ENCODE measurements at regions not wholly inside any gene's neighbourhood (a gene's known extent, or its start where the extent isn't known, plus 50 kb on each side); places are given as distances from the start of the nearest gene placed in this dataset.

DNA sequence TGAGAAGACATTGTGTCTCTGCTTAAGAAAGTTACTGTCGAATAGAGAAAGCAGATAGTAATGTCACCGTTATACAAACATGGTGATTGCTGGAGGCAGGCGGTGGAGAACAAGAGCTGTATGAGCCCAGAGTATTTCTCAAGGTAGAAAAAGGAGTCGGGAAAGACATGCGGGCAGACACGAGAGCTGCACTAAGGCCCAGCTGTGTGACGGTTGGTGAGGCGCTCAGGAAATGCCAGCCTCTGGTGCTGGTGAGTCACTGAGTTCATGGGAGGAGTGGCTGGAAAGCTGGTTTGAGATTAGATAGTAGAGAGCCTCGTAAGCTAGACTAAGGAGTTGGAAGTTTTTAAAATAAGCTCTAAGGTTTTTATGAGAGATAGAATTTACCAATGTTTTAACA lies 390.9 kb upstream of the TRIB2 start:
- Histone ChIP-seq H3K27me3 (ENCODE audit: insufficient read depth, low read length) (no peaks in the 10 kb centered on the region), H3K9ac (ENCODE audit: low read depth, low read length) (no peak overlapping the region), H3K4me3 (ENCODE audit: low read length) (no peak overlapping the region), H3K4me1 (ENCODE audit: insufficient read depth, low read length) (no peaks in the 10 kb centered on the region), H3K36me3 (ENCODE audit: insufficient read depth, low read depth, low read length) (no peaks in the 10 kb centered on the region), H3K27ac (ENCODE audit: low read length) (no peak overlapping the region), H3K9me3 (ENCODE audit: insufficient read depth, low read depth, low read length) (no peaks in the 10 kb centered on the region)

DNA sequence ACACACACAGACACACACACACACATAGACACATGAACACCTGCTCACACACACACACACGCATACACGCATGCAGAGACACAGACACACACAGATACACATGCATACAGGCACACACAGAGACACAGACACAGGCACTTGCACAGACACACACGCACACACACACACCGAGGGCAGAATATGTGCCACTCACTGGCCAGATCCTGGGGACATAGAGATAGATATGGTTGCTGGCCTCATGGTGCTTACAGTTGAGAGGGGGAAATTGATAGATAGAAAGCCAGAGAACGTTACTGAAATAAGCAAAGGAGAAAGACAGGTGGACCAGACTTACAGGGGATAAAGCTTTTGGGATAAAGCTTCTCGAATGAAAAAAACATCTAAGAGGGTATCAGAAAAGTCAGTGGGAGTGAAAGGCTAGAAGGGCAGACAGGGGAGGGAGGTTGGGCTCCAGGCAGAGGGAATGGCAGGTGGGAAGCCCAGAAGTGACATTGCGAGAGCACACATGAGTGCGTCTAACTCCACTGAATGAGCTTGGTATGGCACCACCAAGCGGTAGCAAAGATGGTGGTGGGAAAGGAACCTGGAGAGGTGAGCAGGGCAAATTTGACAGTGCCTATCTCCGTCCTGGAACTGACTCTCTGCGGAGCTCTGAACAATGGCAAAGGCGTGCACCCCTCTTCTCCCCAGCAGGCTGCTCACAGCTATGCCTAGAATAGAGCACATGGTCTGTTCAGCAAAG lies 390.1 kb upstream of the TRIB2 start:
- no peaks in the 10 kb centered on the region for H3K9me3 ChIP-seq (ENCODE audit: insufficient read depth, low read depth, low read length)
- no peak overlapping the region for H3K27ac ChIP-seq (ENCODE audit: low read length)
- no peak overlapping the region for H3K4me3 ChIP-seq (ENCODE audit: low read length)
- H3K36me3 ChIP-seq (ENCODE audit: insufficient read depth, low read depth, low read length), result no peaks in the 10 kb centered on the region
- H3K4me1 ChIP-seq (ENCODE audit: insufficient read depth, low read length), result no peaks in the 10 kb centered on the region
- H3K27me3 ChIP-seq (ENCODE audit: insufficient read depth, low read length), result no peaks in the 10 kb centered on the region
- no peak overlapping the region for H3K9ac ChIP-seq (ENCODE audit: low read depth, low read length)

DNA sequence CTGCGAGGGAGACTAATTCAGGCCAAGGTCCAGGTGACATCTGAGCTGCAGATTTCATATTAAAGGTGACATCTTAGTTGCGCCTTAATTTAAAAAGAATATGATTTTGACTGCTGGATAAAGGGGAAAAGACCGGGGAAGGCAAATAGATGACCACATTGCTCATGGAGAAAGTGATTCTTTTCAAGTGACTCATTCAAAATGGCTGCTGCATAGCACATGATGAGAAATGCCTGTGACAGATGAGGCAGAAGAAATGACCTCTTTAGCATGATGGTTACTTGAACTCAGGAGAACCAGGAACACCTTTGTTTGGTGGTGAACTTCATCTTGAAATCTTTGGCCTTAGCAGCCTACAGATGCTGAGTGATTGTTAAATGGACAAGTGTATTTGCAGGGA lies 385.8 kb upstream of the TRIB2 start:
- no peaks in the 10 kb centered on the region for H3K27me3 ChIP-seq (ENCODE audit: insufficient read depth, low read length)
- no peaks in the 10 kb centered on the region for H3K9me3 ChIP-seq (ENCODE audit: insufficient read depth, low read depth, low read length)
- no peak overlapping the region for H3K4me3 ChIP-seq (ENCODE audit: low read length)
- H3K9ac ChIP-seq (ENCODE audit: low read depth, low read length), result no peak overlapping the region
- H3K4me1 ChIP-seq (ENCODE audit: insufficient read depth, low read length), result no peaks in the 10 kb centered on the region
- no peak overlapping the region for H3K27ac ChIP-seq (ENCODE audit: low read length)
- no peaks in the 10 kb centered on the region for H3K36me3 ChIP-seq (ENCODE audit: insufficient read depth, low read depth, low read length)

DNA sequence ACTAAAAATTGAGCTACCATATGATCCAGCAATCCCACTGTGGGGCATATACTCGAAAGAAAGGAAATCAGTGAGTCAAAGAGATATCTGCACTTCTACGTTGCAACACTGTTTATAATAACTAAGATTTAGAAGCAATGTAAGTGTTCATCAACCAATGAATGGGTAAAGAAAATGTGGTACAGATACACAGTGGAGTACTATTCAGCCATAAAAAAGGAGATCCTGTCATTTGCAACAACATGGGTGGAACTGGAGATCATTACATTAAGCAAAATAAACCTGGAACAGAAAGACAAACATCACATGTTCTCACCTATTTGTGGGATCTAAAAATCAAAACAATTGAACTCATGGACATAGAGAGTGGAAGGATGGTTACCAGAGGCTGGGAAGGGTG lies 385.0 kb upstream of the TRIB2 start:
- Histone ChIP-seq H3K4me3 (ENCODE audit: low read length) (no peak overlapping the region), H3K27me3 (ENCODE audit: insufficient read depth, low read length) (no peaks in the 10 kb centered on the region), H3K27ac (ENCODE audit: low read length) (no peak overlapping the region), H3K9me3 (ENCODE audit: insufficient read depth, low read depth, low read length) (no peaks in the 10 kb centered on the region), H3K36me3 (ENCODE audit: insufficient read depth, low read depth, low read length) (no peaks in the 10 kb centered on the region), H3K9ac (ENCODE audit: low read depth, low read length) (no peak overlapping the region), H3K4me1 (ENCODE audit: insufficient read depth, low read length) (no peaks in the 10 kb centered on the region)

DNA sequence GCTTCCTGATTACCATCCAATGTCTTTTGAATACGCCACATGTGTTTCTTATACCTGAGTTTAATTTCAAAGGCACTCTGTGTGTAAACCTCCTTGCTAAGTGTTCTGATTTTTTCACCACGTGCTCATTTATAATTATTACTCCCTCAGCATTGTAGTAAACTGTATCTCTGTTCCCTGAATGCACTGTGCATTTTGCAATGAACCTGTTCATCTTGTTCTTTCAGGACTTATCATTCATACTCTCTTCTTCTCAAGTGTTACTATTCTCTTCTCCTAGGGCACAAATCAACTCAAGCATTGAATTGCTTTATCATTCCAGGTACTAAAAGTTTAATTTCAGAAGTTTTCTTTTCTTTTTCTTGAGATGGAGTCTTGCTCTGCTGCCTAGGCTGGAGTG lies 383.4 kb upstream of the TRIB2 start:
- no peaks in the 10 kb centered on the region for H3K27me3 ChIP-seq (ENCODE audit: insufficient read depth, low read length)
- no peaks in the 10 kb centered on the region for H3K36me3 ChIP-seq (ENCODE audit: insufficient read depth, low read depth, low read length)
- H3K4me3 ChIP-seq (ENCODE audit: low read length), result no peak overlapping the region
- H3K4me1 ChIP-seq (ENCODE audit: insufficient read depth, low read length), result no peaks in the 10 kb centered on the region
- no peaks in the 10 kb centered on the region for H3K9me3 ChIP-seq (ENCODE audit: insufficient read depth, low read depth, low read length)
- no peak overlapping the region for H3K27ac ChIP-seq (ENCODE audit: low read length)
- H3K9ac ChIP-seq (ENCODE audit: low read depth, low read length), result no peak overlapping the region

DNA sequence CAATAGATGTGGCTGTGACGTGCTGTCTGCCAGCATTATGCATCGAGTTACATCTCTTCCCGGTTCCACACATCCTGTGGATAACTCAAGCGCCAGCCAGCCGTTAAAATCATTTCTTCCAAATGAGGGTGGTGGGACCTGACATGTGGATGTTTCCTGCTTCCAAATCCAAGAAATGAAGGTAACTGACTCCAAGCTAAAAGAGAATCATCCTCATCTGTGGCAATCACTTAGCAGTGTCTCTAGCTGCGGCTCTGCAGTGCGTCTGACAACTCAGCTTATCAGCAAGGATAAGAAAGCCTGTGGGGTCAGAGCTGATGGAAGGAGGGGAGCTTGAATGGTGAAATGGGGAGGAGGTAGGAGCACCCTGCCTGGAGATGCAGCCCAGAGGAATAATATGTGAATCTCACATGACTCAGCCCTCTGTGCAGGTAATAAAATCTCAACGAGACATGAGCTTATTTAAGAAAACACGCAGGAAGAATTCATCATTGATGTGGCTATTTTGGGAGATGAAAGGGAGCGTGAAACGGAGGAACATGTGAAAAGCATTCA lies 382.2 kb upstream of the TRIB2 start:
- H3K27me3 ChIP-seq (ENCODE audit: insufficient read depth, low read length), result no peaks in the 10 kb centered on the region
- H3K27ac ChIP-seq (ENCODE audit: low read length), result no peak overlapping the region
- no peak overlapping the region for H3K4me3 ChIP-seq (ENCODE audit: low read length)
- H3K9ac ChIP-seq (ENCODE audit: low read depth, low read length), result no peak overlapping the region
- no peaks in the 10 kb centered on the region for H3K4me1 ChIP-seq (ENCODE audit: insufficient read depth, low read length)
- no peaks in the 10 kb centered on the region for H3K9me3 ChIP-seq (ENCODE audit: insufficient read depth, low read depth, low read length)
- no peaks in the 10 kb centered on the region for H3K36me3 ChIP-seq (ENCODE audit: insufficient read depth, low read depth, low read length)

DNA sequence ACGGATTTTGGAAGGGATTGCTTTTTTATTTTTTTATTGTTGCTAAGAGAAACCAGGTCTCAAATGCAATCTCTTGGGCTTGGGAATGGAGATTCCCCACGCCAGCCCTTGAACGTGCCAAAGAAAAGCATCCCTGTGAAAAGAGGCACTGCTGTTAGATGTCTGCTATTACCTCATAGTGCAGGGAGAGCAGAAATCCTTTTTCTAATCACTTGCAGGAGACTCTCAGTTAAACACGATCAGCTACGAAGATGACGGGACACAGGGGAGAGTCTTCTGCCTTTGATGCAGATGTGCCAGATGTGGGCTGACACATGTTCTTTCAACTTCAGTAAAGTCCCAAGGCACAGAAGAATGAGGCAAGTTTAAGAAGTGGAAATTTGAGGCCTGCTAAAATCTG lies 381.6 kb upstream of the TRIB2 start:
- no peak overlapping the region for H3K9ac ChIP-seq (ENCODE audit: low read depth, low read length)
- no peaks in the 10 kb centered on the region for H3K4me1 ChIP-seq (ENCODE audit: insufficient read depth, low read length)
- no peak overlapping the region for H3K27ac ChIP-seq (ENCODE audit: low read length)
- no peaks in the 10 kb centered on the region for H3K27me3 ChIP-seq (ENCODE audit: insufficient read depth, low read length)
- no peaks in the 10 kb centered on the region for H3K9me3 ChIP-seq (ENCODE audit: insufficient read depth, low read depth, low read length)
- H3K36me3 ChIP-seq (ENCODE audit: insufficient read depth, low read depth, low read length), result no peaks in the 10 kb centered on the region
- H3K4me3 ChIP-seq (ENCODE audit: low read length), result no peak overlapping the region

DNA sequence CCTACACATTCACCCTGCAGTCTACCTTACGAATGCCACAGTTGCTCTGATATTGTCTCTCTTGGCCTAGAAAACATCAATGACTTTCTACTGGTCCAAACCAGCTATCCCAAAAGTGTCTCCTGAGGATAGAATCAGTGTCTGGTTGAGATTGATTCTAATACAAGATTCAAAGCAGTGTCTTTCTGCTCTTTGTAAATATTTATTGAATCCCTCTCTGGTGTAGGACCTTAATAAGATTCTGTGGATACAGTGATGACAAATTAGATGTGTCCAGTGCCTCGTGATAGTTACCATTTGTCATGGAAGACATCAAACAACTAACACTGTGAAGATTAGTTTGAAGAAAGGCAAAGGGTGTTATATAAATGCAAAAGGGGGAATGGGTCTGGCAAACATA lies 380.7 kb upstream of the TRIB2 start:
- no peaks in the 10 kb centered on the region for H3K27me3 ChIP-seq (ENCODE audit: insufficient read depth, low read length)
- no peaks in the 10 kb centered on the region for H3K36me3 ChIP-seq (ENCODE audit: insufficient read depth, low read depth, low read length)
- H3K4me1 ChIP-seq (ENCODE audit: insufficient read depth, low read length), result no peaks in the 10 kb centered on the region
- H3K4me3 ChIP-seq (ENCODE audit: low read length), result no peak overlapping the region
- H3K27ac ChIP-seq (ENCODE audit: low read length), result no peak overlapping the region
- no peaks in the 10 kb centered on the region for H3K9me3 ChIP-seq (ENCODE audit: insufficient read depth, low read depth, low read length)
- H3K9ac ChIP-seq (ENCODE audit: low read depth, low read length), result no peak overlapping the region

DNA sequence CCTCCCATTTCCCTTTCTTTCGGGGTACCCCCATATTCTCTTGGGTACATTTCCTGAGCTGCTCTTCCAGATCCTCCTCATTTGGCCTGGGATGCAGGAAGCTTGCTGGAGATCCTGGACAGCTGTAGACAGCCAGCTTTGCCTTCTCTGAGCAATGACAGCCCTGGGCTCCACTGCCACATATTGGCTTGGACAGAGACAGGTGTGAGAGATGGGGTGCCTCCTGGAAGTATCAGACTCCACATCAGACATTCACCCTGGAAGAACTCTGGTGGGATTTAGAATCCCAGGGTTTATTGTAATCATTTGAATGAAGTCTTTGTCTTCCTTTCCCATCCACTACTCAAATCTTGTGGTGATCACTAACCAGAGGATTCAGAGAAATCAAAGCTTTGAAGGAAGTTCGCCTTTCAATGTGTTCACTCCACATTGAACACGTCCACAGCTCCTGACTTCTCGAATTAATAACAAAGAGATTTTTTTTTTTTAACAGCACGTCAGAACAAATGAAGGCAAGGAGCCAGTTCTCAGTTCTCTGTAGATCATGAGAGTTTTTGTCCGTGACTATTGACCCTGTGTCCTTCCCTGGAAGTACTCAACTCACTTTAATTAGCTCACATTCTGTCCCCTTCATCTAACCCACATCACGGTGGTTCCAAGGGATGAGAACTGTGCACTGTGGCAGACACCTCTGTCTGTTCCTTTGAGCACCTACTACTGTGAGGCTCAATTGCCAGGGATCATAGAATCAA lies 377.6 kb upstream of the TRIB2 start:
- no peaks in the 10 kb centered on the region for H3K4me1 ChIP-seq (ENCODE audit: insufficient read depth, low read length)
- no peaks in the 10 kb centered on the region for H3K36me3 ChIP-seq (ENCODE audit: insufficient read depth, low read depth, low read length)
- H3K9me3 ChIP-seq (ENCODE audit: insufficient read depth, low read depth, low read length), result no peaks in the 10 kb centered on the region
- H3K9ac ChIP-seq (ENCODE audit: low read depth, low read length), result no peak overlapping the region
- H3K27me3 ChIP-seq (ENCODE audit: insufficient read depth, low read length), result no peaks in the 10 kb centered on the region
- H3K27ac ChIP-seq (ENCODE audit: low read length), result no peak overlapping the region
- H3K4me3 ChIP-seq (ENCODE audit: low read length), result no peak overlapping the region

DNA sequence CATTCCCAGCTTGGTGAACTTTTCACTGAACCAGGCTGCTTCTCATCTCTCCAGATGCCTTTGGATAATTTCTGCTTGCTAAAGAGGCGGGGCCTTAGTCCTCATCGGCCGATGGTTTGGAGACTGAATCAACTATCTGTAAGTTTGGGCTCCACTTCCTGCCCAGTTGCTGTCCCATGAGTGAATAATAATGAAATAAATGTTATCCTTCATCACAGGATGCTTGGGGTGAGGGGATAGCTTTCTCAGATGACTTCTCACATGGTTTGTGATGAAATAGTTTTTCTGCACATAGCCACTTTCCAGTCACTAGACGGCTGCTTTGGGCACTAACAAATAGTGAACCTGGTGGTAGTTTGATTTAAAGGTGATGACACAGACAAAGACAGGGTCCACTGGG lies 376.6 kb upstream of the TRIB2 start:
- Histone ChIP-seq H3K9ac (ENCODE audit: low read depth, low read length) (no peak overlapping the region), H3K4me1 (ENCODE audit: insufficient read depth, low read length) (no peaks in the 10 kb centered on the region), H3K27me3 (ENCODE audit: insufficient read depth, low read length) (no peaks in the 10 kb centered on the region), H3K9me3 (ENCODE audit: insufficient read depth, low read depth, low read length) (no peaks in the 10 kb centered on the region), H3K27ac (ENCODE audit: low read length) (no peak overlapping the region), H3K4me3 (ENCODE audit: low read length) (no peak overlapping the region), H3K36me3 (ENCODE audit: insufficient read depth, low read depth, low read length) (no peaks in the 10 kb centered on the region)

DNA sequence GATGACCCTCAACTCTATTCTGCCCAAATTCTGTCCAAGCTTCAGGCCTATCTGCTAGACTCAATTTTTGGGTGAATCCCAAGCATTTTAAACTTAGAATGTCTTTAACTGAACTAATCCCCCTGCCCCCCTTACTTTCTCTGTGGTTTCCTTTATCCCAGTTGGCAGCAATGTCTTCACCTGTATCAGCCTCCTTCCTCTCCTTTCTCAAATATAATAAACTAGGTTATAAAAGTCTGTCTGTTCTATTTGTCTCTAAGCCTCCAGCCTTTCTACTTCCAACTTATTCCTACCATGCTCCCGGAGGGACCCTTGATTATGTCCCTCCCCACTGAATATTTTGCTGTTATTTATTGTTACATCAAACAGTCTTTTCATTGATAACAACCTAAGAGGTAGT lies 375.5 kb upstream of the TRIB2 start:
- Histone ChIP-seq H3K9ac (ENCODE audit: low read depth, low read length) (no peak overlapping the region), H3K36me3 (ENCODE audit: insufficient read depth, low read depth, low read length) (no peaks in the 10 kb centered on the region), H3K9me3 (ENCODE audit: insufficient read depth, low read depth, low read length) (no peaks in the 10 kb centered on the region), H3K4me3 (ENCODE audit: low read length) (no peak overlapping the region), H3K4me1 (ENCODE audit: insufficient read depth, low read length) (no peaks in the 10 kb centered on the region), H3K27ac (ENCODE audit: low read length) (no peak overlapping the region), H3K27me3 (ENCODE audit: insufficient read depth, low read length) (no peaks in the 10 kb centered on the region)

DNA sequence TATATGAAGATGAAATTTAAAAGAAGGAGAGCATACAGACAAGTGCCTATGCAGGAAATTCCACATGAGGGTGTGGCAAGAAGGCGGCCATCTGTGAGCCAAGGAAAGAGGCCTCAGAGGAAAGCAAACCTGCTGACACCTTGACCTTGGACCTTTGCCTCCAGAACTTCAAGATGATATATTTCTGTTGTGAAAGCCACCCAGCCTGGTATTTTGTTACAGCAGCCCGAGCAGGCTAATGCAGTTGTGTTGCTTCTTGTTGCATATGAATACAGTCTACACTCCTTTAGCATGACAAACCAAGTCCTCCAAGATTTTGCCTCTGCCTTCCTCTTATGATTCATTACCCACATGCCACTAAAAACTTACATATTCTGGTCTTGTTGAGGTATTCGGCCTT lies 374.8 kb upstream of the TRIB2 start:
- no peaks in the 10 kb centered on the region for H3K36me3 ChIP-seq (ENCODE audit: insufficient read depth, low read depth, low read length)
- no peaks in the 10 kb centered on the region for H3K4me1 ChIP-seq (ENCODE audit: insufficient read depth, low read length)
- no peaks in the 10 kb centered on the region for H3K27me3 ChIP-seq (ENCODE audit: insufficient read depth, low read length)
- H3K4me3 ChIP-seq (ENCODE audit: low read length), result no peak overlapping the region
- no peak overlapping the region for H3K9ac ChIP-seq (ENCODE audit: low read depth, low read length)
- no peaks in the 10 kb centered on the region for H3K9me3 ChIP-seq (ENCODE audit: insufficient read depth, low read depth, low read length)
- H3K27ac ChIP-seq (ENCODE audit: low read length), result no peak overlapping the region
